T-helper 1 cell treated with Interleukin-12 subunit alpha and Interleukin-12 subunit beta and Interleukin-4 antibody, amounts not matched to agents 30 μg/mL and 1 μg/mL, for 36 hours (primary cell): ENCODE measurements at regions not wholly inside any gene's neighbourhood (a gene's known extent, or its start where the extent isn't known, plus 50 kb on each side); places are given as distances from the start of the nearest gene placed in this dataset.
"Not testable (repeated sequence)": the region's sequence is repeated elsewhere in the genome, so short reads cannot be mapped to it uniquely, and the experiment has no call there.

ENCODE experiments used
- H3K27ac Mint-ChIP-seq: one replicate; pipeline ENCODE4 v1.8.0; 2021; ENCODE audit warnings: mild to moderate bottlenecking, mixed read lengths
- H3K27me3 Mint-ChIP-seq: one replicate; pipeline ENCODE4 v1.8.0; 2021; ENCODE audit warnings: low read depth, mixed read lengths
- H3K36me3 Mint-ChIP-seq: one replicate; pipeline ENCODE4 v1.8.0; 2021; ENCODE audit warnings: low read depth, mixed read lengths
- H3K4me1 Mint-ChIP-seq: one replicate; pipeline ENCODE4 v1.8.0; 2021; ENCODE audit warnings: low read depth, mixed read lengths
- H3K4me3 Mint-ChIP-seq: one replicate; pipeline ENCODE4 v1.8.0; 2021; ENCODE audit warnings: mild to moderate bottlenecking, moderate library complexity, mixed read lengths
- H3K9me3 Mint-ChIP-seq: one replicate; pipeline ENCODE4 v1.8.0; 2021; ENCODE audit warnings: mixed read lengths

DNA sequence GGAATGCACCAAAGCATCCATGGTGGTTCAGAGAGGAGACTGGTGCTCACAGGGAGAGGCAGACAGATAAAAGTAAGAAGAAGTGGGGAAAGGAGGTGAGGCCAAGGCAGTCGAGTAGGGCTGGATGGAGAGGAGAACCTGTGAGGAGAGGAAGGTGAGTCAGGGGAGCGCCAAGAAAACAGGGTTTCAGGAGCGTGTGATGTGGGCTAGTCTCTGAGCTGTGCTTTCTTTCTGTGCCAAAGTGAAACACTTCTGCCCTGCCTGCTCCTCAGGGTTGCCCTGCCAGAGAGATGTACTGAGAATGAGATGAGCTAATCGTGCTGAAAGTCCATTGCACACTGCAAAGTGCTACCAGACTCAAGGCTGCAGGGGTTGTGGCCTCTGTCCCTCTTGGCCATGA is 310.7 kb upstream of the CCL2 start:
- H3K4me3 Mint-ChIP-seq = no peak overlapping the region
- no peaks in the 10 kb centered on the region for H3K9me3 Mint-ChIP-seq
- peaks cover 16% of the 10 kb centered on the region for H3K27me3 Mint-ChIP-seq
- H3K4me1 Mint-ChIP-seq = no peaks in the 10 kb centered on the region
- no peak overlapping the region for H3K27ac Mint-ChIP-seq
- no peaks in the 10 kb centered on the region for H3K36me3 Mint-ChIP-seq

DNA sequence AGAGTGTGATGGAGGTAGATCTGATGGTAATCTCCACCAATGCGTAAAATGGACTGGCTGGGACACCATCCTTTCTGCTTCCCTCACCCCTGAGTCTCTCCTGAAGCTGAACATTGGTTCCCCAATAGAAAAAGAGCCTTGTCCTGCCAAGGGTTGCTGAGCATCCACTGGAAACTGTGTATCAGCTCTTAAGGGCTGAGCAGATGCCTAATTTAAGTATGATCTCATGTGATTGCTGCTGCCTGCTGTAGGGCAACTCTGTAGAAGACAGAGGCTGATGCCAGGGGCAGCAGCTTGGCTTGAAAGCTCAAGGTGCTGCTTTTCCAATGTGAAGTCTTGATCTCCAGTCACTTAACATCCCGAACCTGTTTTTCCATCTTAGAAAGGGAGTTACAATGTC is 310.3 kb upstream of the CCL2 start:
- Mint-ChIP-seq H3K4me3 (no peak overlapping the region), H3K9me3 (no peaks in the 10 kb centered on the region)

DNA sequence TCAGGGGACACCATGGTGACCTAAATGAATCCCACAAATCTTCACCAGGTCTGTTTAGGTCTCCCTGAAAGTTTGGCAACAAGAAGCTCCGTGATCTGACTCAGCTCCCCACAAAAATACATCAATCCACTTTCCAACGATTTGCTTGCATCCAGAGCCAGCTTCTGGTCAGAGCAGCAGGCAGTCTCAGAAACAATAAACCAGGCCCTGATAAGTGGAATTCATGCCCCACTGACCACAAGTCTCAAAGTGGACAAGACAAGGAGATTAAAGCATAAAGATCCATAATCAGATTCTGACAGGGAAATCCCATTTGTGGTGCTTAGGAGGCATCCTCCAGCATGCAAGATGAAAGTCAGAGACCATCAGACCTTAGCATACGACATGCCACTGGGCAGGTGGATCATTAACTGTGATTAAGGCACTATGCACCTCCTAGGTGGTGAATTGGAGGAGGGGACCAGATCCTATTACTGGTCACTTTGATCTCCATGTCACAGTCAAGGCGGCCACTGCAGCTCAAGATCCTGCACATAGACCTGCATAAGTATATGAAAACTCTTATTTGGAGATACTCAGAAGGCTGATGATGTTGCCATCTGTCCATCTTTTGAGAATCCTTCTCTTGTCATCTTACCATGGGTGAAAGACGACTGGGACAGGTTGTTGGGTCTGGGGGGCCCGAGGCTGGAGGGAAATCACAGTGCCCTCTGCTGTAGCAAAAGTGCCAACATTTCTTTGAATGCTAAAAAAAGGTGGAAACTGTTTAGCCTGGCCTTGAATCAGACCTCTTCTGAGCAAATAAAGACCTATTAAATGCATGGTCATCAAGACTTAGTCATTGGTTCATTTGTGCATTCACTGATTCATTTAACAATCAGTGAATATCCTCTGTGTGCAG is 309.2 kb upstream of the CCL2 start:
- H3K36me3 Mint-ChIP-seq = no peaks in the 10 kb centered on the region
- H3K4me1 Mint-ChIP-seq = no peaks in the 10 kb centered on the region
- peaks cover 16% of the 10 kb centered on the region for H3K27me3 Mint-ChIP-seq
- H3K4me3 Mint-ChIP-seq = no peak overlapping the region
- H3K27ac Mint-ChIP-seq = no peak overlapping the region
- H3K9me3 Mint-ChIP-seq = no peaks in the 10 kb centered on the region

More for the DNA sequence above, 310.3 kb upstream of the CCL2 start:
- Mint-ChIP-seq H3K4me1 (no peaks in the 10 kb centered on the region), H3K36me3 (no peaks in the 10 kb centered on the region), H3K27me3 (peaks cover 16% of the 10 kb centered on the region), H3K27ac (no peak overlapping the region)

DNA sequence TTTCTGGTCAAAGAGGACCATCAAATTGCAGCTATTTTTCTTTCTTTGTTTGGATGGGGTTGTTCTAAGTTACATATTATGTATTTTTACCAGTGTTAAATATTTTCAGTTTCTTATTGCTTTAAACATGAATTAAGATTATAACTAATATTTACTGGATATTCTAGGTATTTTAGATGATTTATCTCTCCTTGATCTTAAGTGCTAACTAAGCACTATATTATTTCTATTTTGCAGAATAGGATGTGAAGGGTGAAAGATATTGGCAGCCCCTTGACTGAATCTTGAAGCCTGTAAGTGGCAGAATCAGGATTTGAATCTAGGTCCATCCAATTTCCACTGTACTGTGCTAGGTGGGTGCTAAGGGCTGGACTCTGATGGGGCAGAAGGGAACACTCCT is 307.3 kb upstream of the CCL2 start:
- H3K27ac Mint-ChIP-seq = no peak overlapping the region
- peaks cover 16% of the 10 kb centered on the region for H3K27me3 Mint-ChIP-seq
- H3K9me3 Mint-ChIP-seq = no peaks in the 10 kb centered on the region
- no peaks in the 10 kb centered on the region for H3K4me1 Mint-ChIP-seq
- no peaks in the 10 kb centered on the region for H3K36me3 Mint-ChIP-seq
- H3K4me3 Mint-ChIP-seq = no peak overlapping the region

DNA sequence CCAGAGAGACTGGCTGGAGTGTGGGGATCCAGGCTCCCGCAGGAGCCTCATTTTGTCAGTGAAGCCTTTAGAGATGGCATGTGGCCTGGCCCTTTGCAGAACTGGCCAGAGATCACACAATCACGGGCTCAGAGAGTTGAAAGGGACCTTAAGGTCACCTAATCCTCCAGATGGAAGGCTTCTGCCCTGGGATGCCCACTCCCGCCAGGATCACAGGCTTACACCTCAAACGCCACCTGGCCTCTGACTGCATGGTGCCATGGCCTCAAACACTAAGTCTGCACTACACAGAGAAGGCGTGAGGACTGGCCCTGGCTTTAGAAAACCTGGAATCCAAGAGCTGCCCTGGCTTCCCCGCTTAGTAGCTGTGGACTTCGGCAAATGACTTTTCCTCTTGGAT is 306.8 kb upstream of the CCL2 start:
- Mint-ChIP-seq H3K27ac (no peak overlapping the region), H3K4me1 (no peaks in the 10 kb centered on the region), H3K4me3 (no peak overlapping the region), H3K27me3 (peaks cover 16% of the 10 kb centered on the region), H3K36me3 (no peaks in the 10 kb centered on the region), H3K9me3 (no peaks in the 10 kb centered on the region)

DNA sequence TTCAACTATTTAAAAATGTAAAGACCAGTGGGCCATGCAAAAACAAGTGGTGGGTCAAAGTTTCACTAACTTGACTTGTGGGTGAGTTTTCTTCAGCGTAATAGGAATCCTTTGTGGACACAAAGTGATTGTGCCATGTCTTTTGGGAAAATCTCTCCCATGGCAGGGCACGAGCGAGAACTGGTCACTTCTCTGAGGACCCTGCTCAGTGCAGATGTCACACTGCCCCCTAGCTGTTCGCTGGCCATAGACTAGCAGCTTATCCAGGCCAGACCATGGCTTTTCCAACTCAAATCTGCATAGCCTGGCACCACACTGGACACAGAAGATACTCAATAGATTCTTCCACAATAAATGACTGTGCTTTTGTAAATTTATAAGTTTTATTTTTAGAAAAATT is 306.0 kb upstream of the CCL2 start:
- Mint-ChIP-seq H3K27ac (no peak overlapping the region), H3K9me3 (no peaks in the 10 kb centered on the region), H3K4me1 (no peaks in the 10 kb centered on the region), H3K27me3 (peaks cover 24% of the 10 kb centered on the region), H3K4me3 (no peak overlapping the region), H3K36me3 (no peaks in the 10 kb centered on the region)

DNA sequence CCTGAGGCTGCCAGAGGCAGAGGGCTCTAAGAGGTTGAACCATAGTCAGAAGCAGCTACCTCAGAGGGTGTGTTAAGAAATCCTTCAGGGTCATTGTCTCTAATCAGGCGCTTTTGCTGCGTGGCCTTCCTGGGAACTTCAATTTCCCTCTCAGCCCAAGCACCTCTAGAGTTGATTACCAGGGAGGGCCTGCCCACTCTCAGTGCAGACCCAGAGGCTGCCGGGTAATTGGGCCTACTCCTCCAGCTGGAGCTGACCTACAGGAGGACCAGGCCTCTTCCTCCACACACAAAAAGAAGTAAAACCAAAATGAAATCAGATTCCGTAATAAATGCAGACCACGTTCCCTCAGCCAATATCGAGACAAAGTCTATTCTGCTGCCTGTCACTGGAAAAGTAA is 305.0 kb upstream of the CCL2 start:
- Mint-ChIP-seq H3K36me3 (no peaks in the 10 kb centered on the region), H3K9me3 (no peaks in the 10 kb centered on the region), H3K27me3 (peaks cover 25% of the 10 kb centered on the region), H3K4me3 (no peak overlapping the region), H3K27ac (no peak overlapping the region), H3K4me1 (no peaks in the 10 kb centered on the region)

DNA sequence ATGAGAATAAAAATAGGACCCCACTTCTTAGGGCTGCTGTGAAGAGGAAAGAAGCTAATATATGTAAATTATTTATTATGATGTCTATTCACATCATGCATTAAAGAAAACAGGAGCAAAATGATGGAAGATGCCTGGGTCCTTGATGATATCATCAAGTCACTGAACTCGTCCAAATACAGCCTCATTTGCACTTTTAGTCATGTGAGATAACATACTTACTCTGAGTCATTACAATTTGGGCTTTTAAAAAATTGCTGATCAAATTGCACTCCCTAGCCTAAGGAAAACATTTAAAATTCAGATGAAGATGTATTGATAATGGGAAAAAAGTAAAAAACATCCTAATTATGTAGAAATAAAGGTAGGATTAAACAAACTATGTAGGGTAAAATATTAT is 302.7 kb upstream of the CCL2 start:
- Mint-ChIP-seq H3K4me1 (no peaks in the 10 kb centered on the region), H3K9me3 (peaks cover 3% of the 10 kb centered on the region), H3K27ac (no peak overlapping the region), H3K4me3 (no peak overlapping the region), H3K27me3 (peaks cover 25% of the 10 kb centered on the region), H3K36me3 (no peaks in the 10 kb centered on the region)

DNA sequence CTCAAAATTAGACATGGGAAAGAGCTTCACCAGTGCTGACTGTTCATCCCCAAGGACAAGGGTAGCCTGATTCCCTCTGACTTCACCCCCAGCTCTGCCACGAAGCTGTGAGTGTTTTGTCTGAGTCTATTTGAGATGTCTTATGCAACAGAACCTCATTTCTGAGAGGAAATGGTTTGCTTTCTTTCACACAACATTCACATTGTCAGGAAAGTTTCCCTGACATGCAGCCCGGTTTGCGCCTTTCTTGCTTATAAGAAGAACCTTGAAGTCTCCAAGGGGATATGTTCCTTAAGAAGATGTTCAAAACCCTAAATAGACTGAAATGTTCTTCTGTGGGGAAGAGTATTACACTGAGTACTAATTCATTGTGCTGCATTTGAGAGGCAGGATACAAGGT is 300.5 kb upstream of the CCL2 start:
- Mint-ChIP-seq H3K4me1 (no peaks in the 10 kb centered on the region), H3K9me3 (peaks cover 10% of the 10 kb centered on the region), H3K4me3 (no peak overlapping the region), H3K27me3 (peaks cover 30% of the 10 kb centered on the region), H3K27ac (no peak overlapping the region), H3K36me3 (no peaks in the 10 kb centered on the region)

DNA sequence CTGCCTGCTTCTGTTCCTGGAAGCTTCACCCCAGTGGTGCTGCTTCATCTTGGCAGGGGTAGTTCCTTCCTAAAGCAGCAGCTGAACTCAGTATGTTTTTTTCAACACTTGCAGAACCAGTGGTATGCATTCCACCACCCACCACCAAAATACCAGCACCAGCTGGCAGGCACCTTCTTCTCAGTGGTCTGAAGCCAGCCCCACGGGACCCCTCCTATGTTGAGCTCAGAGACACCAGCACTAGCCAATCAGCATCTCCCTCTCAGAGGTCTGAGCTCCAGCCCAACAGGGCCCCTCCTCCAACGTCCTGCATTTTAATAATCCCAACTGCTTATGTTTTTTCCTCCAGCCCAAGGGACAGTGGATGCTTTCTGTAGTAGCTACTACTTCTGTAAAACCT is 299.6 kb upstream of the CCL2 start:
- Mint-ChIP-seq H3K4me3 (no peak overlapping the region), H3K36me3 (no peaks in the 10 kb centered on the region)

DNA sequence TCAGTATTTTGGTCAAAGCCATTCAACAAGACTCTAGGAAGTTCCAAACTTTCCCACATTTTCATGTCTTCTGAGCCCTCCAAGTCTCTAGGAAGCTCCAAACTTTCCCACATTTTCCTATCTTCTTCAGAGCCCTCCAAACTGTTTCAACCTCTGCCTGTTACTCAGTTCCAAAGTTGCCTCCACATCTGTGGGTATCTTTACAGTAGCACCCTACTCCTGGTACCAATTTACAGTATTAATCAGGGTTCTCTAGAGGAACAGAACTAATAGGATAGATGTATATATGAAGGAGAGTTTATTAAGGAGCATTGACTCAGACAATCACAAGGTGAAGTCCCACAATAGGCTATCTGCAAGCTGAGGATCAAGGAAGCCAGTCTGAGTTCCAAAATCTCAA is 296.0 kb upstream of the CCL2 start:
- H3K4me1 Mint-ChIP-seq = peaks cover 14% of the 10 kb centered on the region
- H3K27me3 Mint-ChIP-seq = peaks cover 34% of the 10 kb centered on the region
- not testable (repeated sequence) for H3K27ac Mint-ChIP-seq, H3K4me3 Mint-ChIP-seq, H3K36me3 Mint-ChIP-seq
- H3K9me3 Mint-ChIP-seq = peaks cover 19% of the 10 kb centered on the region

More for the DNA sequence above, 299.6 kb upstream of the CCL2 start:
- H3K4me1 Mint-ChIP-seq = no peaks in the 10 kb centered on the region
- H3K27me3 Mint-ChIP-seq = peaks cover 37% of the 10 kb centered on the region
- H3K27ac Mint-ChIP-seq = no peak overlapping the region
- peaks cover 14% of the 10 kb centered on the region for H3K9me3 Mint-ChIP-seq

DNA sequence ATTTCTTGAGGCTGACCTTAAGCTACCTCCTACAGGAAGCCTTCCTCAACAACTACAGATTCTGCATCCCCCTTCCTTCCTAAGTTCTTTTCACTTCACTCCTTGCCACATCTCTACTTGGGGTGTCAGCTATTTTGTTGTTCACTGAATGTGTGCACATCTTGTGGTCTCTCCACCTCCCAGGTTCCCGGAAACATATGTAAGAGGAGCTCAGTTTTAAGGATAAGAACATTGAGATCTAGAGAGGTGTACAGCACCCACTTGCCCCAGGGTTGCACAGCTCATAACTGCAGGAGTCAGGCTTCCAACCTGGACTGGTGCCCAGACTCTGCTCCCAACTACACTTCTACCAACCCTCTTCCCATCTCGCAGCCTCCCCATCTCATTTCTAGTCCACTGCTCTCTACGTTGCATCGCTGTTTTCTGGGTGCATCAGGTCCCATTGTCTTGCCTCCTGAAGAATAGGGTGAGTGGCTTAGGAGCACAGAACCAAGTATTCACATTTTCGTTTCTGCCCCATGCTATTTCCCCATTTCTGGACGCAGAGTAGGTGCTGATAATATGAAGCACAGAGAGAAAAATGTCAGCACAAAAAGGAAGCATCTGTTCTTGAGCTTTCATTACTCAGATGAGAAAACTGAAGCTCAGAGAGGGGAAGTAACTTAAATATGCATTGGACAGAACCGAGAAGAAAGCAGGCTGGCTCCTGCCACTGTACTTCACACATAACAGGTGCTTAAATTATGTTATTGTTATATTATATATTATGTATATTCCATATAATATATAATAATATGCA is 292.0 kb upstream of the CCL2 start:
- H3K27me3 Mint-ChIP-seq = peaks cover 18% of the 10 kb centered on the region
- H3K4me1 Mint-ChIP-seq = peaks cover 36% of the 10 kb centered on the region
- peaks cover 6% of the 10 kb centered on the region for H3K36me3 Mint-ChIP-seq
- H3K27ac Mint-ChIP-seq = peak overlapping the region; percentile 32
- peak overlapping the region; percentile 30 for H3K4me3 Mint-ChIP-seq
- peaks cover 18% of the 10 kb centered on the region for H3K9me3 Mint-ChIP-seq

DNA sequence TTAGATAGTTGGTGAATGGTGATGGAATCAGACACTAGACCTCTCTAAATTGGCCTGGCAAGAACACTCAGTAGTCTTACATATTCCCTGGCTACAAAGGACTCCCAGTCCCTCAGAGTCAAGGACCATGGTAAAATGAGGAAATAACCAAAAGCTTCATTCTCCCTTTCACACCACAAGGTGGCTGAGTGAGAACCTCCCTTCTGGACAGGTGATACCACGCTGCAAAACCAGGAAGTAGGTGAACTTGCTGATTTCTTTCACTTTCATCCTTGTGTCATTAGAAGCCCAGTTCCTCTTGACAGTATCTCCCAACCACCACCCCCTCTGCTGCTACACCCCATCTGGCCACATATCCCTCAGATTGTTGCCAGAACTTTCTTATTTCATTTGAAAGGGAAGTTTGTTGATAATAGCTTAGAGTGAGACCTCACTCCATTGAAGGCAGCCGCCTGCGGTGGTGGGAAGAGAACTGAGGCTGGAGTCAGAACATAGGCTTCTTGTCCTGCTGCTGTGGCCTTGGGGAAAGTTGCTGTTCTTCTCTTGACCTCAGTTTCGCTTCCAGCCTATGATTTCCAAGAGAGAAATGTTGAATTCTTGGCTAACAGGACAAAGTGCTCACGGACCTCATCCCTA is 290.6 kb upstream of the CCL2 start:
- H3K36me3 Mint-ChIP-seq = peaks cover 6% of the 10 kb centered on the region
- H3K4me3 Mint-ChIP-seq = peak overlapping the region; percentile 7
- peaks cover 11% of the 10 kb centered on the region for H3K9me3 Mint-ChIP-seq
- H3K27me3 Mint-ChIP-seq = peaks cover 13% of the 10 kb centered on the region
- H3K27ac Mint-ChIP-seq = peak overlapping the region; percentile 65
- peaks cover 50% of the 10 kb centered on the region for H3K4me1 Mint-ChIP-seq

DNA sequence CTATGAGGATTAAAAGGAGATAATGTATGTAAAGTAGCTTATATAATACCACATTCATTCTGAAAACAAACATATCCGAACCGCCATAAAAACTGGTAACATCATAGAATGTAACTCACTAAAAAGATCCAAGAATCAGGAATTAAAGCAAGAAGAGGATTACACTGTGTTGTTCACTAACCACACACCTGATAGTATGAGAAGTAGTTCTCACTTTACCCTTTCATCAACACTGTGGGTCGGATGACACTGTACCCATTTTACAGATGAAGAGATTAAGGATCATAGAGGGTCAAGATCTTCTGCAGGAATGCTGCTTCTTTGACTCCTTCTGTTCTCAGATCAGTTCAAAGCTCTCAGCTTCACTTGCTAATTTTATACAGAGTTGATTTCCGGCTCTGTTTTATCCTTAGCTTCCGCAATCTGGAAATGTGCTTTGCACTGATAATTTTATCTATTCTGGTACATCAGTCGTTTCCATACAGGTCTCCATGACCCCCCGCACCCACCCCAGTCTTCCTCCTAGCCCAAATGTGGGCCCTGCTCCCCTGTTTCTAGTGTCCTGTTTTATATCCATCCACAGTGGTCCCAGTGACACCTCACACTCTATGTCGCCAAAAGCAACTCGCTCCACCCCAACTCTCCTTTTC is 288.6 kb upstream of the CCL2 start:
- Mint-ChIP-seq H3K4me3 (no peak overlapping the region), H3K9me3 (peaks cover 3% of the 10 kb centered on the region), H3K27ac (peak overlapping the region; percentile 10), H3K36me3 (peaks cover 6% of the 10 kb centered on the region), H3K4me1 (peaks cover 51% of the 10 kb centered on the region), H3K27me3 (no peaks in the 10 kb centered on the region)
